Parathyroid adenoma (tissue), 2 donors: ENCODE measurements at regions not wholly inside any gene's neighbourhood (a gene's known extent, or its start where the extent isn't known, plus 50 kb on each side); places are given as distances from the start of the nearest gene placed in this dataset.

ENCODE experiments used
- H2AFZ ChIP-seq: fragments of 300-600 bp; sonication (generic); one replicate; pipeline ENCODE4 v1.7.0; 2017; ENCODE audit warnings: antibody characterized with exemption, mild to moderate bottlenecking
- H3K27ac ChIP-seq: fragments of 300-600 bp; sonication (generic); one replicate; pipeline ENCODE4 v1.7.0; 2017
- H3K27me3 ChIP-seq: fragments of 300-600 bp; sonication (generic); one replicate; pipeline ENCODE4 v1.7.0; 2017; ENCODE audit warnings: low read length; ENCODE audit not compliant: control insufficient read depth, insufficient read depth
- H3K36me3 ChIP-seq: fragments of 300-600 bp; sonication (generic); one replicate; pipeline ENCODE4 v1.7.0; 2017; ENCODE audit warnings: low read length; ENCODE audit not compliant: control insufficient read depth, insufficient read depth
- H3K4me1 ChIP-seq: fragments of 300-600 bp; sonication (generic); one replicate; pipeline ENCODE4 v1.7.0; 2017; ENCODE audit warnings: control low read depth
- H3K4me2 ChIP-seq: fragments of 300-600 bp; sonication (generic); one replicate; pipeline ENCODE4 v1.7.0; 2017; ENCODE audit warnings: low read length
- H3K4me3 ChIP-seq: fragments of 300-600 bp; sonication (generic); one replicate; pipeline ENCODE4 v1.7.0; 2017; ENCODE audit warnings: low read depth, low read length
- H3K79me2 ChIP-seq: fragments of 300-600 bp; sonication (generic); one replicate; pipeline ENCODE4 v1.7.0; 2017; ENCODE audit warnings: control low read depth
- H3K9ac ChIP-seq: fragments of 300-600 bp; sonication (generic); one replicate; pipeline ENCODE4 v1.7.0; 2017; ENCODE audit warnings: mild to moderate bottlenecking
- H3K9me3 ChIP-seq: fragments of 300-600 bp; sonication (generic); one replicate; pipeline ENCODE4 v1.7.0; 2017; ENCODE audit warnings: low read length; ENCODE audit not compliant: control insufficient read depth
- CTCF ChIP-seq: fragments of 300-600 bp; sonication (generic); IDR thresholded peaks from one replicate; pipeline ENCODE4 v1.7.0; 2017; ENCODE audit warnings: antibody characterized with exemption, mild to moderate bottlenecking
- donor health status: primary hyperparathyroidism.

GRCh38 chr21:25360593-25360992 is 246.7 kb downstream of the MRPL39 start:
- H3K36me3 ChIP-seq = no peaks in the 10 kb centered on the region
- H3K9me3 ChIP-seq = no peaks in the 10 kb centered on the region
- TF ChIP-seq CTCF = no peak
- H3K4me1 ChIP-seq = no peaks in the 10 kb centered on the region
- H3K27me3 ChIP-seq = no peaks in the 10 kb centered on the region
- no peak overlapping the region for H3K4me2 ChIP-seq
- H3K79me2 ChIP-seq = no peaks in the 10 kb centered on the region
- H3K9ac ChIP-seq = no peak overlapping the region
- H3K27ac ChIP-seq = no peak overlapping the region
- no peak overlapping the region for H2AFZ ChIP-seq
- H3K4me3 ChIP-seq = no peak overlapping the region

- TF ChIP-seq CTCF = no peak
- Histone ChIP-seq H3K79me2 (no peaks in the 10 kb centered on the region), H3K4me2 (no peak overlapping the region), H3K4me1 (no peaks in the 10 kb centered on the region), H3K9me3 (no peaks in the 10 kb centered on the region), H3K9ac (no peak overlapping the region), H3K4me3 (no peak overlapping the region), H3K27me3 (no peaks in the 10 kb centered on the region), H3K27ac (no peak overlapping the region), H3K36me3 (no peaks in the 10 kb centered on the region), H2AFZ (no peak overlapping the region)
These were observed 247.6 kb downstream of the MRPL39 start for GRCh38 chr21:25359724-25360123.

GRCh38 chr21:25350056-25350455 is 257.2 kb downstream of the MRPL39 start:
- H3K27ac ChIP-seq = no peak overlapping the region
- no peaks in the 10 kb centered on the region for H3K9me3 ChIP-seq
- no peak overlapping the region for H3K4me2 ChIP-seq
- H3K36me3 ChIP-seq = no peaks in the 10 kb centered on the region
- H3K79me2 ChIP-seq = no peaks in the 10 kb centered on the region
- H3K27me3 ChIP-seq = no peaks in the 10 kb centered on the region
- H3K4me3 ChIP-seq = no peak overlapping the region
- no peaks in the 10 kb centered on the region for H3K4me1 ChIP-seq
- no peak for TF ChIP-seq CTCF
- H2AFZ ChIP-seq = no peak overlapping the region
- H3K9ac ChIP-seq = no peak overlapping the region

GRCh38 chr21:25343774-25344545 is 263.3 kb downstream of the MRPL39 start:
- Histone ChIP-seq H3K79me2 (no peaks in the 10 kb centered on the region), H3K9me3 (no peaks in the 10 kb centered on the region), H3K4me2 (no peak overlapping the region), H2AFZ (no peak overlapping the region), H3K4me3 (no peak overlapping the region), H3K9ac (no peak overlapping the region), H3K4me1 (no peaks in the 10 kb centered on the region), H3K27ac (no peak overlapping the region), H3K27me3 (no peaks in the 10 kb centered on the region), H3K36me3 (no peaks in the 10 kb centered on the region)
- TF ChIP-seq CTCF = no peak

- Histone ChIP-seq H3K4me2 (no peak overlapping the region), H3K9me3 (no peaks in the 10 kb centered on the region), H3K27ac (no peak overlapping the region), H3K4me1 (no peaks in the 10 kb centered on the region), H3K27me3 (no peaks in the 10 kb centered on the region), H2AFZ (no peak overlapping the region), H3K9ac (no peak overlapping the region), H3K36me3 (no peaks in the 10 kb centered on the region), H3K4me3 (no peak overlapping the region), H3K79me2 (no peaks in the 10 kb centered on the region)
- TF ChIP-seq CTCF = no peak
These were observed 264.5 kb downstream of the MRPL39 start for GRCh38 chr21:25342816-25343215.
